ENCODE measurements at regions not wholly inside any gene's neighbourhood (a gene's known extent, or its start where the extent isn't known, plus 50 kb on each side); places are given as distances from the start of the nearest gene placed in this dataset.
A peak's percentile ranks its signal among the peaks of the same experiment; 100 is the strongest.

GRCh38 chr18:22473366-22473765 is 55.7 kb upstream of the CTAGE1 start:
- TF ChIP-seq CTCF (IDR thresholded peaks at IDR 0.05; ENCODE audit: low read depth, low read length), result no peak
- H3K4me3 ChIP-seq (replicated peaks in 1 of 2; ENCODE audit: low read depth in 2 of 2, low read length in 2 of 2), result no peak overlapping the region
- DNase-seq (ENCODE audit: low read depth in 2 of 2), result no peak

GRCh38 chr18:22475426-22476100 is 57.8 kb upstream of the CTAGE1 start:
- no peak for TF ChIP-seq CTCF (IDR thresholded peaks at IDR 0.05; ENCODE audit: low read depth, low read length)

GRCh38 chr18:22477222-22477621 is 59.5 kb upstream of the CTAGE1 start:
- H3K4me3 ChIP-seq (replicated peaks in 1 of 2; ENCODE audit: low read depth in 2 of 2, low read length in 2 of 2), result no peak overlapping the region
- TF ChIP-seq CTCF (IDR thresholded peaks at IDR 0.05; ENCODE audit: low read depth, low read length), result no peak

More at GRCh38 chr18:22475426-22476100, 57.8 kb upstream of the CTAGE1 start:
- no peak for DNase-seq (ENCODE audit: low read depth in 2 of 2)
- H3K4me3 ChIP-seq (replicated peaks in 1 of 2; ENCODE audit: low read depth in 2 of 2, low read length in 2 of 2), result no peak overlapping the region

GRCh38 chr18:22482948-22483347 is 65.2 kb upstream of the CTAGE1 start:
- no peak for TF ChIP-seq CTCF (IDR thresholded peaks at IDR 0.05; ENCODE audit: low read depth, low read length)
- H3K4me3 ChIP-seq (replicated peaks in 1 of 2; ENCODE audit: low read depth in 2 of 2, low read length in 2 of 2), result no peak overlapping the region
- DNase-seq (ENCODE audit: low read depth in 2 of 2), result no peak

More at GRCh38 chr18:22477222-22477621, 59.5 kb upstream of the CTAGE1 start:
- DNase-seq (ENCODE audit: low read depth in 2 of 2), result no peak

- H3K4me3 ChIP-seq (replicated peaks in 1 of 2; ENCODE audit: low read depth in 2 of 2, low read length in 2 of 2), result no peak overlapping the region
- no peak for TF ChIP-seq CTCF (IDR thresholded peaks at IDR 0.05; ENCODE audit: low read depth, low read length)
- no peak for DNase-seq (ENCODE audit: low read depth in 2 of 2)
Observed at GRCh38 chr18:22483407-22483806, 65.7 kb upstream of the CTAGE1 start.

GRCh38 chr18:22484471-22484870 is 66.8 kb upstream of the CTAGE1 start:
- DNase-seq (ENCODE audit: low read depth in 2 of 2), result no peak
- H3K4me3 ChIP-seq (replicated peaks in 1 of 2; ENCODE audit: low read depth in 2 of 2, low read length in 2 of 2), result no peak overlapping the region
- TF ChIP-seq CTCF (IDR thresholded peaks at IDR 0.05; ENCODE audit: low read depth, low read length), result no peak

- no peak for TF ChIP-seq CTCF (IDR thresholded peaks at IDR 0.05; ENCODE audit: low read depth, low read length)
- peak; percentile 55 to 67 for DNase-seq (ENCODE audit: low read depth in 2 of 2)
- H3K4me3 ChIP-seq (replicated peaks in 1 of 2; ENCODE audit: low read depth in 2 of 2, low read length in 2 of 2), result no peak overlapping the region
Observed at GRCh38 chr18:22485808-22486244, 68.1 kb upstream of the CTAGE1 start.

Measured in cardiac fibroblast (primary cell).